ENCODE measurements at regions not wholly inside any gene's neighbourhood (a gene's known extent, or its start where the extent isn't known, plus 50 kb on each side); places are given as distances from the start of the nearest gene placed in this dataset.
"Not testable (repeated sequence)": the region's sequence is repeated elsewhere in the genome, so short reads cannot be mapped to it uniquely, and the experiment has no call there.

DNA sequence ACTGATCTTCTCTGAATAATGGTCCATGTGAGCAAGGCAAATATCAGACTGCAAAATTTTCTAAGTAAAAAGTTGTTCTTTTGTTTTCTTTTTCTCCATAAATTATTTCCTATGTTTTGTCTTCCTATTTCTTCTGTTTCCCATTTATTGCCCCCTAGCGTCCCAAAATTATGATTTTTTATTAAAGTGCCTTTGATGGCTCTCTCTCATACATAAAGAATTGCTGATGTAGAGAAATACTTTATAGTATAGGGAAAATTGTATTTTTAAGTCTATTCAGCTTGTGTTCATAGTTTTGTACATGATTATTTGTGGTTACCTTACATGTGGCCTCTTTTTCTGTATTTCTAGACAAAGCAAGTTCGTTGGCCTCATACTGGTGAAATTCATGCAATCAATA, 1031.2 kb downstream of the EFNA5 start:
- no peak for DNase-seq
- TF ChIP-seq, protein P1, sequence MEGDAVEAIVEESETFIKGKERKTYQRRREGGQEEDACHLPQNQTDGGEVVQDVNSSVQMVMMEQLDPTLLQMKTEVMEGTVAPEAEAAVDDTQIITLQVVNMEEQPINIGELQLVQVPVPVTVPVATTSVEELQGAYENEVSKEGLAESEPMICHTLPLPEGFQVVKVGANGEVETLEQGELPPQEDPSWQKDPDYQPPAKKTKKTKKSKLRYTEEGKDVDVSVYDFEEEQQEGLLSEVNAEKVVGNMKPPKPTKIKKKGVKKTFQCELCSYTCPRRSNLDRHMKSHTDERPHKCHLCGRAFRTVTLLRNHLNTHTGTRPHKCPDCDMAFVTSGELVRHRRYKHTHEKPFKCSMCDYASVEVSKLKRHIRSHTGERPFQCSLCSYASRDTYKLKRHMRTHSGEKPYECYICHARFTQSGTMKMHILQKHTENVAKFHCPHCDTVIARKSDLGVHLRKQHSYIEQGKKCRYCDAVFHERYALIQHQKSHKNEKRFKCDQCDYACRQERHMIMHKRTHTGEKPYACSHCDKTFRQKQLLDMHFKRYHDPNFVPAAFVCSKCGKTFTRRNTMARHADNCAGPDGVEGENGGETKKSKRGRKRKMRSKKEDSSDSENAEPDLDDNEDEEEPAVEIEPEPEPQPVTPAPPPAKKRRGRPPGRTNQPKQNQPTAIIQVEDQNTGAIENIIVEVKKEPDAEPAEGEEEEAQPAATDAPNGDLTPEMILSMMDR (IDR thresholded peaks at IDR 0.05) = no peak
- no peak overlapping the region for H3K27ac ChIP-seq

GRCh38 chr5:106637275-106637674, 1033.5 kb downstream of the EFNA5 start:
- Histone ChIP-seq H3K27ac (no peak overlapping the region), H3K4me3 (no peak overlapping the region), H3K27me3 (no peaks in the 10 kb centered on the region), H3K4me1 (no peaks in the 10 kb centered on the region), H3K36me3 (no peaks in the 10 kb centered on the region), H3K9me3 (no peaks in the 10 kb centered on the region)
- no peak for DNase-seq
- TF ChIP-seq, protein P1 (IDR thresholded peaks at IDR 0.05) = no peak
- intact Hi-C loops (cut with DNase I; ENCODE audit: low total_unique reads) = no loop called here

More for the DNA sequence above, 1031.2 kb downstream of the EFNA5 start:
- Histone ChIP-seq H3K4me1 (no peaks in the 10 kb centered on the region), H3K9me3 (no peaks in the 10 kb centered on the region), H3K27me3 (no peaks in the 10 kb centered on the region), H3K4me3 (no peak overlapping the region), H3K36me3 (no peaks in the 10 kb centered on the region)
- intact Hi-C loops (cut with DNase I; ENCODE audit: low total_unique reads) = no loop called here

GRCh38 chr5:106634375-106634774, 1036.4 kb downstream of the EFNA5 start:
- intact Hi-C loops (cut with DNase I; ENCODE audit: low total_unique reads) = no loop called here
- Histone ChIP-seq H3K27me3 (no peaks in the 10 kb centered on the region), H3K4me1 (no peaks in the 10 kb centered on the region), H3K27ac (no peak overlapping the region), H3K36me3 (no peaks in the 10 kb centered on the region), H3K9me3 (no peaks in the 10 kb centered on the region), H3K4me3 (no peak overlapping the region)
- TF ChIP-seq, protein P1 (IDR thresholded peaks at IDR 0.05) = no peak
- no peak for DNase-seq

DNA sequence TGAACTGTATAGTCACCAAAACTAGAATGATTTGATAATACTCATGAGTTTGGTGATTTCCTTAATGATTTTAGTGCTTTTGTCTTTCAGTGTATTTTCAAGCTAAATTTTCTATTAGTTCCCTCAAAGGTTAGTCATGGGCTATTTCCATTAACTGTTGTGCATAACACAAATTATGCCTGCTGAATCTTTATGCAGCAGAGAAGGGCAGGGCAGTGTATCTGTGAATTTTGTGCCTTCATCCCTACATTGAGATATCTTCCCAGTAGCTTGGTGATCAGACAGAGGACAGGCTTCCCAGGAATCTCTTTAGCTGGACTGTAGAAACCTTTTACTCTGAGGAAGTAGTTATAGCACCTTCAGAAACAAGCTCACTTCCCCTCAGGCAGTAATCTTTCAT, 1036.9 kb downstream of the EFNA5 start:
- Histone ChIP-seq H3K9me3 (no peaks in the 10 kb centered on the region), H3K27me3 (no peaks in the 10 kb centered on the region), H3K4me3 (no peak overlapping the region), H3K36me3 (no peaks in the 10 kb centered on the region), H3K4me1 (no peaks in the 10 kb centered on the region), H3K27ac (no peak overlapping the region)
- TF ChIP-seq, protein P1 (IDR thresholded peaks at IDR 0.05) = no peak
- intact Hi-C loops (cut with DNase I; ENCODE audit: low total_unique reads) = no loop called here
- no peak for DNase-seq

- H3K36me3 ChIP-seq; intact Hi-C loops (cut with DNase I; ENCODE audit: low total_unique reads); H3K27me3 ChIP-seq; H3K9me3 ChIP-seq; H3K4me1 ChIP-seq; DNase-seq; H3K27ac ChIP-seq; H3K4me3 ChIP-seq: not testable (repeated sequence)
These were observed 1042.3 kb downstream of the EFNA5 start for GRCh38 chr5:106628456-106628855.

DNA sequence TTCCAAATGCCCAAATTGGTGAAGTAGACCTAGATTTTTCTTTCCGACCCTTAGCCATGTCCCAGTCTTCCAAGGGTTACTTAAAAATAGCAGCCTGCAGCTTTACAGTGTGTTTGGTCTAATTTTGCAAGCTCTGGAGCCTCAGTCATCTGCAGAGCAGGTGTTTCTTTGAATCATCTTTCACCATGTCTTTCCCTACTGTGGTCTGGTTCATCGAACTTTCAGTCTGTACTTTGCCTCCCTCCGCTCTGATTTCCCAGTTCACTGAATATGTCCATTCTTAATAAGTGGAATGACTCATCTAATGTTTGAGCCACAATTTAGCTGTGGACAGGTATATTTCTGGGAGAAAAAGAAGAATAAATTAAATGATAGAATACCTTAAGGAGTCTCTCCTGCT, 1060.7 kb downstream of the EFNA5 start:
- TF ChIP-seq, protein P1 (IDR thresholded peaks at IDR 0.05) = no peak
- H3K4me3 ChIP-seq = no peak overlapping the region
- intact Hi-C loops (cut with DNase I; ENCODE audit: low total_unique reads) = no loop called here
- H3K9me3 ChIP-seq = no peaks in the 10 kb centered on the region
- no peaks in the 10 kb centered on the region for H3K27me3 ChIP-seq
- DNase-seq = no peak
- no peaks in the 10 kb centered on the region for H3K4me1 ChIP-seq
- H3K27ac ChIP-seq = no peak overlapping the region
- H3K36me3 ChIP-seq = no peaks in the 10 kb centered on the region
